ENCODE measurements at regions not wholly inside any gene's neighbourhood (a gene's known extent, or its start where the extent isn't known, plus 50 kb on each side); places are given as distances from the start of the nearest gene placed in this dataset.

DNA sequence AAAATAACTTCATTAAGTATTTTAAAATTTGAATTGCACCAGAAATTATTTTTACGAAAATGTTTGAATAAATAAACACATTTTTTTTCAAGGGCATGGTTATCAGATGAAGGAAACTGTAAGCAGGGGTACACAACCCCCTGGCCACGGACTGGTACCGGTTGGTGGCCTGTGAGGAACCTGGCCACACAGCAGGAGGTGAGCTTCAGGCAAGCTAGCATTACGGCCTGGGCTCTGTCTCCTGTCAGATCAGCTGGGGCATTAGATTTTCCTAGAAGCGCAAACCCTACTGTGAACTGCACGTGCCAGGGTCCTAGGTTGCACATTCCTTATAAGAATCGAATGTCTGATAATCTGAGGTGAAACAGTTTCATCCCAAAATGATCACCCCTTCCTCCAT lies 1499.7 kb upstream of the AGA start:
- ChIA-PET POLR2A (no interaction called here), SMC1A (ENCODE audit: uncharacterized antibody, unreplicated experiment) (no interaction called here), CTCF (no interaction called here), RAD21 (ENCODE audit: unreplicated experiment) (no interaction called here)
- in situ Hi-C loops (cut with MboI) = no loop called here
- Histone ChIP-seq H3K79me2 (ENCODE audit: control insufficient read depth, insufficient read depth, low read length) (no peaks in the 10 kb centered on the region), H3K27ac (ENCODE audit: control insufficient read depth, insufficient read depth) (no peak overlapping the region), H3K4me1 (ENCODE audit: control insufficient read depth, insufficient read depth, low read length) (no peaks in the 10 kb centered on the region), H3K4me2 (ENCODE audit: control insufficient read depth, insufficient read depth) (no peak overlapping the region), H2AFZ (ENCODE audit: control insufficient read depth, low read depth, low read length) (no peak overlapping the region), H3K36me3 (ENCODE audit: control insufficient read depth in 2 of 2, insufficient read depth in 2 of 2, low read length in 1 of 2) (no peaks in the 10 kb centered on the region), H3K9ac (ENCODE audit: control insufficient read depth, insufficient read depth, low read length) (no peak overlapping the region), H4K20me1 (ENCODE audit: control insufficient read depth, insufficient read depth) (no peaks in the 10 kb centered on the region), H3K4me3 (no peak overlapping the region), H3K27me3 (replicated peaks in 1 of 2; ENCODE audit: control insufficient read depth in 2 of 2, insufficient read depth in 2 of 2, low read length in 1 of 2) (no peaks in the 10 kb centered on the region), H3K9me3 (replicated peaks; ENCODE audit: control insufficient read depth, insufficient read depth, low read length) (no peaks in the 10 kb centered on the region)
- BruUV-seq (replicated peaks) = no TSS peak
- no peak for FAIRE-seq
- WGBS (ENCODE audit: insufficient coverage, insufficient replicate concordance, low lambda C conversion rate, missing lambda C conversion rate) = 31% methylated on average over 7 of the region's 7 CpGs
- ATAC-seq = no peak
- intact Hi-C loops (cut with micrococcal nuclease; ENCODE audit: unreplicated experiment) = no loop called here
- DNase-seq (ENCODE audit: low read depth, low spot score) = no peak
- TF ChIP-seq, protein P1, sequence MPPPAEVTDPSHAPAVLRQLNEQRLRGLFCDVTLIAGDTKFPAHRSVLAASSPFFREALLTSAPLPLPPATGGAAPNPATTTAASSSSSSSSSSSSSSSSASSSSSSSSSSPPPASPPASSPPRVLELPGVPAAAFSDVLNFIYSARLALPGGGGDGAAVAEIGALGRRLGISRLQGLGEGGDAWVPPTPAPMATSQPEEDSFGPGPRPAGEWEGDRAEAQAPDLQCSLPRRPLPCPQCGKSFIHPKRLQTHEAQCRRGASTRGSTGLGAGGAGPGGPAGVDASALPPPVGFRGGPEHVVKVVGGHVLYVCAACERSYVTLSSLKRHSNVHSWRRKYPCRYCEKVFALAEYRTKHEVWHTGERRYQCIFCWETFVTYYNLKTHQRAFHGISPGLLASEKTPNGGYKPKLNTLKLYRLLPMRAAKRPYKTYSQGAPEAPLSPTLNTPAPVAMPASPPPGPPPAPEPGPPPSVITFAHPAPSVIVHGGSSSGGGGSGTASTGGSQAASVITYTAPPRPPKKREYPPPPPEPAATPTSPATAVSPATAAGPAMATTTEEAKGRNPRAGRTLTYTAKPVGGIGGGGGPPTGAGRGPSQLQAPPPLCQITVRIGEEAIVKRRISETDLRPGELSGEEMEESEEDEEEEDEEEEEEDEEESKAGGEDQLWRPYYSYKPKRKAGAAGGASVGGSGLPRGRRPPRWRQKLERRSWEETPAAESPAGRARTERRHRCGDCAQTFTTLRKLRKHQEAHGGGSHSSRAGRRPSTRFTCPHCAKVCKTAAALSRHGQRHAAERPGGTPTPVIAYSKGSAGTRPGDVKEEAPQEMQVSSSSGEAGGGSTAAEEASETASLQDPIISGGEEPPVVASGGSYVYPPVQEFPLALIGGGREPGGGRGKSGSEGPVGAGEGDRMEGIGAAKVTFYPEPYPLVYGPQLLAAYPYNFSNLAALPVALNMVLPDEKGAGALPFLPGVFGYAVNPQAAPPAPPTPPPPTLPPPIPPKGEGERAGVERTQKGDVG (CRISPR knock-in tag; IDR thresholded peaks at IDR 0.05) = no peak
- TF ChIP-seq KLF5 (IDR thresholded peaks at IDR 0.05; ENCODE audit: partially characterized antibody) (no peak), FOS (IDR thresholded peaks at IDR 0.05; ENCODE audit: borderline replicate concordance, extremely low read depth, insufficient read length) (no peak), RELA (IDR thresholded peaks at IDR 0.05; ENCODE audit: borderline replicate concordance, partially characterized antibody) (no peak), POLR2A (IDR thresholded peaks at IDR 0.05; ENCODE audit: low read depth, low read length) (no peak), KDM1A (IDR thresholded peaks at IDR 0.05; ENCODE audit: borderline replicate concordance) (no peak), CBX5 (IDR thresholded peaks at IDR 0.05; ENCODE audit: low read depth) (no peak), FOXK2 (IDR thresholded peaks at IDR 0.05) (no peak), ZNF207 (IDR thresholded peaks at IDR 0.05; ENCODE audit: borderline replicate concordance) (no peak), DPF2 (IDR thresholded peaks at IDR 0.05) (no peak), HDGF (IDR thresholded peaks at IDR 0.05) (no peak), NR2F1 (conservative IDR thresholded peaks at IDR 0.05) (no peak), SMAD5 (IDR thresholded peaks at IDR 0.05; ENCODE audit: low read depth) (no peak)
- TF ChIP-seq, protein P2, sequence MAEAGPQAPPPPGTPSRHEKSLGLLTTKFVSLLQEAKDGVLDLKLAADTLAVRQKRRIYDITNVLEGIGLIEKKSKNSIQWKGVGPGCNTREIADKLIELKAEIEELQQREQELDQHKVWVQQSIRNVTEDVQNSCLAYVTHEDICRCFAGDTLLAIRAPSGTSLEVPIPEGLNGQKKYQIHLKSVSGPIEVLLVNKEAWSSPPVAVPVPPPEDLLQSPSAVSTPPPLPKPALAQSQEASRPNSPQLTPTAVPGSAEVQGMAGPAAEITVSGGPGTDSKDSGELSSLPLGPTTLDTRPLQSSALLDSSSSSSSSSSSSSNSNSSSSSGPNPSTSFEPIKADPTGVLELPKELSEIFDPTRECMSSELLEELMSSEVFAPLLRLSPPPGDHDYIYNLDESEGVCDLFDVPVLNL (IDR thresholded peaks at IDR 0.05; ENCODE audit: low read depth, low read length) = no peak
- TF ChIP-seq, protein P3, sequence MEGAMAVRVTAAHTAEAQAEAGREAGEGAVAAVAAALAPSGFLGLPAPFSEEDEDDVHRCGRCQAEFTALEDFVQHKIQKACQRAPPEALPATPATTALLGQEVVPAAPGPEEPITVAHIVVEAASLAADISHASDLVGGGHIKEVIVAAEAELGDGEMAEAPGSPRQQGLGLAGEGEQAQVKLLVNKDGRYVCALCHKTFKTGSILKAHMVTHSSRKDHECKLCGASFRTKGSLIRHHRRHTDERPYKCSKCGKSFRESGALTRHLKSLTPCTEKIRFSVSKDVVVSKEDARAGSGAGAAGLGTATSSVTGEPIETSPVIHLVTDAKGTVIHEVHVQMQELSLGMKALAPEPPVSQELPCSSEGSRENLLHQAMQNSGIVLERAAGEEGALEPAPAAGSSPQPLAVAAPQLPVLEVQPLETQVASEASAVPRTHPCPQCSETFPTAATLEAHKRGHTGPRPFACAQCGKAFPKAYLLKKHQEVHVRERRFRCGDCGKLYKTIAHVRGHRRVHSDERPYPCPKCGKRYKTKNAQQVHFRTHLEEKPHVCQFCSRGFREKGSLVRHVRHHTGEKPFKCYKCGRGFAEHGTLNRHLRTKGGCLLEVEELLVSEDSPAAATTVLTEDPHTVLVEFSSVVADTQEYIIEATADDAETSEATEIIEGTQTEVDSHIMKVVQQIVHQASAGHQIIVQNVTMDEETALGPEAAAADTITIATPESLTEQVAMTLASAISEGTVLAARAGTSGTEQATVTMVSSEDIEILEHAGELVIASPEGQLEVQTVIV (IDR thresholded peaks at IDR 0.05; ENCODE audit: borderline replicate concordance, partially characterized antibody) = no peak
- TF ChIP-seq, protein P4, sequence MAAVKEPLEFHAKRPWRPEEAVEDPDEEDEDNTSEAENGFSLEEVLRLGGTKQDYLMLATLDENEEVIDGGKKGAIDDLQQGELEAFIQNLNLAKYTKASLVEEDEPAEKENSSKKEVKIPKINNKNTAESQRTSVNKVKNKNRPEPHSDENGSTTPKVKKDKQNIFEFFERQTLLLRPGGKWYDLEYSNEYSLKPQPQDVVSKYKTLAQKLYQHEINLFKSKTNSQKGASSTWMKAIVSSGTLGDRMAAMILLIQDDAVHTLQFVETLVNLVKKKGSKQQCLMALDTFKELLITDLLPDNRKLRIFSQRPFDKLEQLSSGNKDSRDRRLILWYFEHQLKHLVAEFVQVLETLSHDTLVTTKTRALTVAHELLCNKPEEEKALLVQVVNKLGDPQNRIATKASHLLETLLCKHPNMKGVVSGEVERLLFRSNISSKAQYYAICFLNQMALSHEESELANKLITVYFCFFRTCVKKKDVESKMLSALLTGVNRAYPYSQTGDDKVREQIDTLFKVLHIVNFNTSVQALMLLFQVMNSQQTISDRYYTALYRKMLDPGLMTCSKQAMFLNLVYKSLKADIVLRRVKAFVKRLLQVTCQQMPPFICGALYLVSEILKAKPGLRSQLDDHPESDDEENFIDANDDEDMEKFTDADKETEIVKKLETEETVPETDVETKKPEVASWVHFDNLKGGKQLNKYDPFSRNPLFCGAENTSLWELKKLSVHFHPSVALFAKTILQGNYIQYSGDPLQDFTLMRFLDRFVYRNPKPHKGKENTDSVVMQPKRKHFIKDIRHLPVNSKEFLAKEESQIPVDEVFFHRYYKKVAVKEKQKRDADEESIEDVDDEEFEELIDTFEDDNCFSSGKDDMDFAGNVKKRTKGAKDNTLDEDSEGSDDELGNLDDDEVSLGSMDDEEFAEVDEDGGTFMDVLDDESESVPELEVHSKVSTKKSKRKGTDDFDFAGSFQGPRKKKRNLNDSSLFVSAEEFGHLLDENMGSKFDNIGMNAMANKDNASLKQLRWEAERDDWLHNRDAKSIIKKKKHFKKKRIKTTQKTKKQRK (IDR thresholded peaks at IDR 0.05; ENCODE audit: low read depth, low read length) = no peak
- TF ChIP-seq, protein P5, sequence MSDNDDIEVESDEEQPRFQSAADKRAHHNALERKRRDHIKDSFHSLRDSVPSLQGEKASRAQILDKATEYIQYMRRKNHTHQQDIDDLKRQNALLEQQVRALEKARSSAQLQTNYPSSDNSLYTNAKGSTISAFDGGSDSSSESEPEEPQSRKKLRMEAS (IDR thresholded peaks at IDR 0.05; ENCODE audit: low read depth, low read length) = no peak

Data from GM12878 (cell line).